ENCODE measurements at regions not wholly inside any gene's neighbourhood (a gene's known extent, or its start where the extent isn't known, plus 50 kb on each side); places are given as distances from the start of the nearest gene placed in this dataset.

DNA sequence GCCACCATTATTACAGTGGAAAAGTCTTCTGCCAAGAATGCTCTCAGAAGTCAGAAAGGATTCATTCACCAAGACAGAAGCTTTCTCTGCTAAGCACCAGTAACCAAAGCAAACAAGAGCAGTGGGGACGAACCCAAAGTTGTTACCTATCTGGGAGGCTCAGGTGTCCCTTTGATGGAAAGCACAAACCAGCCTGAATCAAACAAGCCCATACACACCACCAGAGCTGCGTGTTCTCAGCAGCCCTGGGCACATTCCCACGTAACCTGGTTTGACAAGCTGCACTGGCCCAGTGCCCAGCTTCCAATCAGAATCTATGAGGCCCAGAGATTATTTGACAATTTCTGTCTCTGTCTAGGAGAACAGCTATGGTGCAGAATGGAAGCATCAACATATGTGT lies 252.6 kb downstream of the ACTL7B start:
- DNase-seq (ENCODE audit: low read depth, low spot score) (peak; percentile 64), FAIRE-seq (peak; percentile 96)
- no peaks in the 10 kb centered on the region for H3K79me2 ChIP-seq (ENCODE audit: control insufficient read depth, insufficient read depth, low read length)
- dilution Hi-C loops (cut with MboI; ENCODE audit: extremely low pct_ligation_motif_present, low sequenced_read_pairs): no loop called here
- H3K4me1 ChIP-seq (ENCODE audit: control insufficient read depth, extremely low read depth, insufficient read depth, low read length): peaks cover 35% of the 10 kb centered on the region
- TF ChIP-seq, protein P1, sequence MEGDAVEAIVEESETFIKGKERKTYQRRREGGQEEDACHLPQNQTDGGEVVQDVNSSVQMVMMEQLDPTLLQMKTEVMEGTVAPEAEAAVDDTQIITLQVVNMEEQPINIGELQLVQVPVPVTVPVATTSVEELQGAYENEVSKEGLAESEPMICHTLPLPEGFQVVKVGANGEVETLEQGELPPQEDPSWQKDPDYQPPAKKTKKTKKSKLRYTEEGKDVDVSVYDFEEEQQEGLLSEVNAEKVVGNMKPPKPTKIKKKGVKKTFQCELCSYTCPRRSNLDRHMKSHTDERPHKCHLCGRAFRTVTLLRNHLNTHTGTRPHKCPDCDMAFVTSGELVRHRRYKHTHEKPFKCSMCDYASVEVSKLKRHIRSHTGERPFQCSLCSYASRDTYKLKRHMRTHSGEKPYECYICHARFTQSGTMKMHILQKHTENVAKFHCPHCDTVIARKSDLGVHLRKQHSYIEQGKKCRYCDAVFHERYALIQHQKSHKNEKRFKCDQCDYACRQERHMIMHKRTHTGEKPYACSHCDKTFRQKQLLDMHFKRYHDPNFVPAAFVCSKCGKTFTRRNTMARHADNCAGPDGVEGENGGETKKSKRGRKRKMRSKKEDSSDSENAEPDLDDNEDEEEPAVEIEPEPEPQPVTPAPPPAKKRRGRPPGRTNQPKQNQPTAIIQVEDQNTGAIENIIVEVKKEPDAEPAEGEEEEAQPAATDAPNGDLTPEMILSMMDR (optimal IDR thresholded peaks at IDR 0.05 in 1 of 3, IDR thresholded peaks at IDR 0.05 in 1 of 3, conservative IDR thresholded peaks at IDR 0.05 in 1 of 3; ENCODE audit: extremely low read depth in 1 of 3, insufficient read depth in 2 of 3, low read length in 3 of 3): no peak
- no peak for TF ChIP-seq EZH2 (IDR thresholded peaks at IDR 0.05; ENCODE audit: low read length)
- H3K36me3 ChIP-seq (ENCODE audit: control insufficient read depth in 2 of 2, extremely low read depth in 1 of 2, insufficient read depth in 2 of 2, low read length in 2 of 2): no peaks in the 10 kb centered on the region
- no peak overlapping the region for H2AFZ ChIP-seq (ENCODE audit: control insufficient read depth, low read length)
- peak overlapping the region; percentile 17 for H3K9ac ChIP-seq (ENCODE audit: control insufficient read depth, extremely low read depth, insufficient read depth, low read length)
- peak overlapping the region; percentile 54 for H3K4me2 ChIP-seq (ENCODE audit: control insufficient read depth, extremely low read depth, insufficient read depth, low read depth, low read length)
- peak overlapping the region; percentile 74 for H3K27ac ChIP-seq (ENCODE audit: control insufficient read depth, insufficient read depth, low read length)
- no peaks in the 10 kb centered on the region for H4K20me1 ChIP-seq (ENCODE audit: control insufficient read depth, extremely low read depth, insufficient read depth, low read length)
- H3K9me1 ChIP-seq (ENCODE audit: control insufficient read depth, extremely low read depth, insufficient read depth, low read length): no peaks in the 10 kb centered on the region
- H3K4me3 ChIP-seq (ENCODE audit: control insufficient read depth in 2 of 3, extremely low read depth in 1 of 3, insufficient read depth in 2 of 3, low read depth in 1 of 3, low read length in 3 of 3): no peak overlapping the region
- H3K9me3 ChIP-seq (ENCODE audit: control insufficient read depth, low read depth, low read length): no peaks in the 10 kb centered on the region
- H3K27me3 ChIP-seq (ENCODE audit: control insufficient read depth, extremely low read depth, insufficient read depth, low read length): no peaks in the 10 kb centered on the region

- no peak for FAIRE-seq
Measured at GRCh38 chr9:108600896-108601295, 254.9 kb downstream of the ACTL7B start.

More at GRCh38 chr9:108600896-108601295, 254.9 kb downstream of the ACTL7B start:
- Histone ChIP-seq H3K9ac (ENCODE audit: control insufficient read depth, extremely low read depth, insufficient read depth, low read length) (no peak overlapping the region), H3K27me3 (ENCODE audit: control insufficient read depth, extremely low read depth, insufficient read depth, low read length) (no peaks in the 10 kb centered on the region), H3K9me3 (ENCODE audit: control insufficient read depth, low read depth, low read length) (no peaks in the 10 kb centered on the region), H3K4me2 (ENCODE audit: control insufficient read depth, extremely low read depth, insufficient read depth, low read depth, low read length) (no peak overlapping the region), H3K4me1 (ENCODE audit: control insufficient read depth, extremely low read depth, insufficient read depth, low read length) (peaks cover 29% of the 10 kb centered on the region), H2AFZ (ENCODE audit: control insufficient read depth, low read length) (no peak overlapping the region), H3K36me3 (ENCODE audit: control insufficient read depth in 2 of 2, extremely low read depth in 1 of 2, insufficient read depth in 2 of 2, low read length in 2 of 2) (no peaks in the 10 kb centered on the region), H3K79me2 (ENCODE audit: control insufficient read depth, insufficient read depth, low read length) (no peaks in the 10 kb centered on the region), H4K20me1 (ENCODE audit: control insufficient read depth, extremely low read depth, insufficient read depth, low read length) (no peaks in the 10 kb centered on the region), H3K9me1 (ENCODE audit: control insufficient read depth, extremely low read depth, insufficient read depth, low read length) (no peaks in the 10 kb centered on the region), H3K27ac (ENCODE audit: control insufficient read depth, insufficient read depth, low read length) (no peak overlapping the region), H3K4me3 (ENCODE audit: control insufficient read depth in 2 of 3, extremely low read depth in 1 of 3, insufficient read depth in 2 of 3, low read depth in 1 of 3, low read length in 3 of 3) (no peak overlapping the region)
- TF ChIP-seq EZH2 (IDR thresholded peaks at IDR 0.05; ENCODE audit: low read length): no peak
- TF ChIP-seq, protein P1 (optimal IDR thresholded peaks at IDR 0.05 in 1 of 3, IDR thresholded peaks at IDR 0.05 in 1 of 3, conservative IDR thresholded peaks at IDR 0.05 in 1 of 3; ENCODE audit: extremely low read depth in 1 of 3, insufficient read depth in 2 of 3, low read length in 3 of 3): no peak
- dilution Hi-C loops (cut with MboI; ENCODE audit: extremely low pct_ligation_motif_present, low sequenced_read_pairs): no loop called here
- no peak for DNase-seq (ENCODE audit: low read depth, low spot score)

Data from keratinocyte (primary cell).